GM12878 (cell line): ENCODE measurements at regions not wholly inside any gene's neighbourhood (a gene's known extent, or its start where the extent isn't known, plus 50 kb on each side); places are given as distances from the start of the nearest gene placed in this dataset.
A peak's percentile ranks its signal among the peaks of the same experiment; 100 is the strongest.

ENCODE experiments used
- BMI1 ChIP-seq: fragments of 450-650 bp; IDR thresholded peaks from 2 replicates; pipeline ENCODE4 v1.6.1; 2016; ENCODE audit warnings: mild to moderate bottlenecking, moderate library complexity, borderline replicate concordance
- CHD1 ChIP-seq: IDR thresholded peaks from 2 replicates; pipeline ENCODE4 v1.6.1; 2012; ENCODE audit warnings: low read depth, low read length, improper control_type of control experiment
- CREM ChIP-seq: IDR thresholded peaks from 2 replicates; pipeline ENCODE4 v1.6.1; 2014; ENCODE audit warnings: antibody characterized with exemption, low read depth
- E2F4 ChIP-seq: IDR thresholded peaks from 2 replicates; pipeline ENCODE4 v1.6.1; 2012; ENCODE audit warnings: low read depth, low read length, improper control_type of control experiment
- EED ChIP-seq: sonication (generic); IDR thresholded peaks from 2 replicates; pipeline ENCODE4 v1.6.1; 2016; ENCODE audit warnings: antibody characterized with exemption, low read depth
- ETV6 ChIP-seq, 2 experiments: fragments of 450-650 bp in 1 of 2; IDR thresholded peaks in 1 of 2; conservative IDR thresholded peaks in 1 of 2; 2 replicates each; pipeline ENCODE4 v1.6.1; 2014; ENCODE audit warnings: antibody characterized with exemption in 1 of 2, borderline replicate concordance in 1 of 2, low read depth in 1 of 2, mild to moderate bottlenecking in 1 of 2, moderate library complexity in 1 of 2
- GABPA ChIP-seq: IDR thresholded peaks from 2 replicates; pipeline ENCODE4 v1.6.1; 2014; ENCODE audit warnings: antibody characterized with exemption, low read depth, mild to moderate bottlenecking, inconsistent platforms
- IKZF1 ChIP-seq: fragments of 450-650 bp; conservative IDR thresholded peaks from 2 replicates; pipeline ENCODE4 v1.6.1; 2017; ENCODE audit warnings: antibody characterized with exemption, mild to moderate bottlenecking
- NFYB ChIP-seq: IDR thresholded peaks from 2 replicates; pipeline ENCODE4 v1.6.1; 2011; ENCODE audit warnings: low read depth, mild to moderate bottlenecking, low read length, improper control_type of control experiment, moderate library complexity; ENCODE audit not compliant: insufficient read depth
- PAX5 ChIP-seq: IDR thresholded peaks from 2 replicates; pipeline ENCODE4 v1.6.1; 2011; ENCODE audit warnings: low read depth, low read length, borderline replicate concordance
- RB1 ChIP-seq: fragments of 450-650 bp; formaldehyde crosslinking; IDR thresholded peaks from 2 replicates; pipeline ENCODE4 v1.6.1; 2017; ENCODE audit warnings: mild to moderate bottlenecking, borderline replicate concordance
- TARDBP ChIP-seq: IDR thresholded peaks from 2 replicates; pipeline ENCODE4 v1.6.1; 2016; ENCODE audit warnings: borderline replicate concordance
- TCF7 ChIP-seq: IDR thresholded peaks from 2 replicates; pipeline ENCODE4 v1.6.1; 2014; ENCODE audit warnings: antibody characterized with exemption, borderline replicate concordance
- ZBED1 ChIP-seq: IDR thresholded peaks from 2 replicates; pipeline ENCODE4 v1.6.1; 2016; ENCODE audit warnings: borderline replicate concordance
- ZBTB4 ChIP-seq: fragments of 450-650 bp; formaldehyde crosslinking; IDR thresholded peaks from 2 replicates; pipeline ENCODE4 v1.4.0; 2022; ENCODE audit warnings: mild to moderate bottlenecking, moderate library complexity
- ZNF274 ChIP-seq: IDR thresholded peaks from one replicate; pipeline ENCODE4 v1.8.0; 2011; ENCODE audit not compliant: insufficient read length, insufficient read depth
- TF ChIP-seq, protein P1 (sequence below): fragments of 450-650 bp; IDR thresholded peaks from 2 replicates; pipeline ENCODE4 v1.6.1; 2017; ENCODE audit warnings: mild to moderate bottlenecking, moderate library complexity
- TF ChIP-seq, protein P2 (sequence below): fragments of 450-650 bp; IDR thresholded peaks from 2 replicates; pipeline ENCODE4 v1.6.1; 2018; ENCODE audit warnings: borderline replicate concordance, mild to moderate bottlenecking; ENCODE audit not compliant: partially characterized antibody
- TF ChIP-seq, protein P3 (sequence below): IDR thresholded peaks from 2 replicates; pipeline ENCODE4 v1.6.1; 2011; ENCODE audit warnings: low read depth, low read length, improper control_type of control experiment, borderline replicate concordance

- TF ChIP-seq, protein P1, sequence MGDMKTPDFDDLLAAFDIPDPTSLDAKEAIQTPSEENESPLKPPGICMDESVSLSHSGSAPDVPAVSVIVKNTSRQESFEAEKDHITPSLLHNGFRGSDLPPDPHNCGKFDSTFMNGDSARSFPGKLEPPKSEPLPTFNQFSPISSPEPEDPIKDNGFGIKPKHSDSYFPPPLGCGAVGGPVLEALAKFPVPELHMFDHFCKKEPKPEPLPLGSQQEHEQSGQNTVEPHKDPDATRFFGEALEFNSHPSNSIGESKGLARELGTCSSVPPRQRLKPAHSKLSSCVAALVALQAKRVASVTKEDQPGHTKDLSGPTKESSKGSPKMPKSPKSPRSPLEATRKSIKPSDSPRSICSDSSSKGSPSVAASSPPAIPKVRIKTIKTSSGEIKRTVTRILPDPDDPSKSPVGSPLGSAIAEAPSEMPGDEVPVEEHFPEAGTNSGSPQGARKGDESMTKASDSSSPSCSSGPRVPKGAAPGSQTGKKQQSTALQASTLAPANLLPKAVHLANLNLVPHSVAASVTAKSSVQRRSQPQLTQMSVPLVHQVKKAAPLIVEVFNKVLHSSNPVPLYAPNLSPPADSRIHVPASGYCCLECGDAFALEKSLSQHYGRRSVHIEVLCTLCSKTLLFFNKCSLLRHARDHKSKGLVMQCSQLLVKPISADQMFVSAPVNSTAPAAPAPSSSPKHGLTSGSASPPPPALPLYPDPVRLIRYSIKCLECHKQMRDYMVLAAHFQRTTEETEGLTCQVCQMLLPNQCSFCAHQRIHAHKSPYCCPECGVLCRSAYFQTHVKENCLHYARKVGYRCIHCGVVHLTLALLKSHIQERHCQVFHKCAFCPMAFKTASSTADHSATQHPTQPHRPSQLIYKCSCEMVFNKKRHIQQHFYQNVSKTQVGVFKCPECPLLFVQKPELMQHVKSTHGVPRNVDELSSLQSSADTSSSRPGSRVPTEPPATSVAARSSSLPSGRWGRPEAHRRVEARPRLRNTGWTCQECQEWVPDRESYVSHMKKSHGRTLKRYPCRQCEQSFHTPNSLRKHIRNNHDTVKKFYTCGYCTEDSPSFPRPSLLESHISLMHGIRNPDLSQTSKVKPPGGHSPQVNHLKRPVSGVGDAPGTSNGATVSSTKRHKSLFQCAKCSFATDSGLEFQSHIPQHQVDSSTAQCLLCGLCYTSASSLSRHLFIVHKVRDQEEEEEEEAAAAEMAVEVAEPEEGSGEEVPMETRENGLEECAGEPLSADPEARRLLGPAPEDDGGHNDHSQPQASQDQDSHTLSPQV: no peak
- TF ChIP-seq TCF7 (no peak), E2F4 (no peak), BMI1 (no peak), ZBTB4 (no peak), NFYB (no peak), RB1 (no peak), CHD1 (no peak), PAX5 (no peak), TARDBP (0 out of 2 replicates have a peak, but pooled peaks have one; percentile 32), EED (peak; percentile 82), GABPA (no peak), ETV6 (conservative IDR thresholded peaks at IDR 0.05 in 1 of 2, IDR thresholded peaks at IDR 0.05 in 1 of 2; ENCODE audit: borderline replicate concordance in 1 of 2, low read depth in 1 of 2) (peak in 1 of 2 experiments; percentile 57; a peak in 1 of 4 replicates), ZNF274 (no peak), IKZF1 (peak; percentile 84), ZBED1 (no peak), CREM (peak; percentile 56; the same call in 1 of the 2 replicates)
- TF ChIP-seq, protein P2, sequence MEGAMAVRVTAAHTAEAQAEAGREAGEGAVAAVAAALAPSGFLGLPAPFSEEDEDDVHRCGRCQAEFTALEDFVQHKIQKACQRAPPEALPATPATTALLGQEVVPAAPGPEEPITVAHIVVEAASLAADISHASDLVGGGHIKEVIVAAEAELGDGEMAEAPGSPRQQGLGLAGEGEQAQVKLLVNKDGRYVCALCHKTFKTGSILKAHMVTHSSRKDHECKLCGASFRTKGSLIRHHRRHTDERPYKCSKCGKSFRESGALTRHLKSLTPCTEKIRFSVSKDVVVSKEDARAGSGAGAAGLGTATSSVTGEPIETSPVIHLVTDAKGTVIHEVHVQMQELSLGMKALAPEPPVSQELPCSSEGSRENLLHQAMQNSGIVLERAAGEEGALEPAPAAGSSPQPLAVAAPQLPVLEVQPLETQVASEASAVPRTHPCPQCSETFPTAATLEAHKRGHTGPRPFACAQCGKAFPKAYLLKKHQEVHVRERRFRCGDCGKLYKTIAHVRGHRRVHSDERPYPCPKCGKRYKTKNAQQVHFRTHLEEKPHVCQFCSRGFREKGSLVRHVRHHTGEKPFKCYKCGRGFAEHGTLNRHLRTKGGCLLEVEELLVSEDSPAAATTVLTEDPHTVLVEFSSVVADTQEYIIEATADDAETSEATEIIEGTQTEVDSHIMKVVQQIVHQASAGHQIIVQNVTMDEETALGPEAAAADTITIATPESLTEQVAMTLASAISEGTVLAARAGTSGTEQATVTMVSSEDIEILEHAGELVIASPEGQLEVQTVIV: no peak
- TF ChIP-seq, protein P3, sequence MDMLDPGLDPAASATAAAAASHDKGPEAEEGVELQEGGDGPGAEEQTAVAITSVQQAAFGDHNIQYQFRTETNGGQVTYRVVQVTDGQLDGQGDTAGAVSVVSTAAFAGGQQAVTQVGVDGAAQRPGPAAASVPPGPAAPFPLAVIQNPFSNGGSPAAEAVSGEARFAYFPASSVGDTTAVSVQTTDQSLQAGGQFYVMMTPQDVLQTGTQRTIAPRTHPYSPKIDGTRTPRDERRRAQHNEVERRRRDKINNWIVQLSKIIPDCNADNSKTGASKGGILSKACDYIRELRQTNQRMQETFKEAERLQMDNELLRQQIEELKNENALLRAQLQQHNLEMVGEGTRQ: no peak
Measured at GRCh38 chr2:8576525-8577167, 105.2 kb upstream of the ID2 start (continued).
